ENCODE measurements at regions not wholly inside any gene's neighbourhood (a gene's known extent, or its start where the extent isn't known, plus 50 kb on each side); places are given as distances from the start of the nearest gene placed in this dataset.
"Not testable (repeated sequence)": the region's sequence is repeated elsewhere in the genome, so short reads cannot be mapped to it uniquely, and the experiment has no call there.

- ATAC-seq (ENCODE audit: poor library complexity) (no peak), DNase-seq (no peak)
- intact Hi-C loops (cut with DNase I): no loop called here
Observed at GRCh38 chr6:153373869-153374268, 242.8 kb upstream of the RGS17 start.

GRCh38 chr6:153368131-153368530, 237.0 kb upstream of the RGS17 start:
- intact Hi-C loops (cut with DNase I): no loop called here
- no peak for DNase-seq
- ATAC-seq (ENCODE audit: poor library complexity): no peak

- ATAC-seq (ENCODE audit: poor library complexity): no peak
- intact Hi-C loops (cut with DNase I): no loop called here
- DNase-seq: no peak
Observed at GRCh38 chr6:153367021-153367420, 235.9 kb upstream of the RGS17 start.

GRCh38 chr6:153357391-153357790, 226.3 kb upstream of the RGS17 start:
- ATAC-seq (ENCODE audit: poor library complexity) (no peak), DNase-seq (no peak)
- intact Hi-C loops (cut with DNase I): no loop called here

GRCh38 chr6:153340568-153340967, 209.5 kb upstream of the RGS17 start:
- no peak for DNase-seq
- no peak for ATAC-seq (ENCODE audit: poor library complexity)
- intact Hi-C loops (cut with DNase I): no loop called here

GRCh38 chr6:153334121-153334520, 203.0 kb upstream of the RGS17 start:
- ATAC-seq (ENCODE audit: poor library complexity): no peak
- no peak for DNase-seq
- intact Hi-C loops (cut with DNase I): no loop called here

GRCh38 chr6:153331221-153331620, 200.1 kb upstream of the RGS17 start:
- ATAC-seq (ENCODE audit: poor library complexity); intact Hi-C loops (cut with DNase I): not testable (repeated sequence)

GRCh38 chr6:153328194-153328593, 197.1 kb upstream of the RGS17 start:
- DNase-seq: no peak
- intact Hi-C loops (cut with DNase I): no loop called here
- ATAC-seq (ENCODE audit: poor library complexity): no peak

More at GRCh38 chr6:153331221-153331620, 200.1 kb upstream of the RGS17 start:
- not testable (repeated sequence) for DNase-seq

- intact Hi-C loops (cut with DNase I): no loop called here
- no peak for DNase-seq
- no peak for ATAC-seq (ENCODE audit: poor library complexity)
Observed at GRCh38 chr6:153325661-153326060, 194.6 kb upstream of the RGS17 start.

GRCh38 chr6:153312634-153313033, 181.6 kb upstream of the RGS17 start:
- intact Hi-C loops (cut with DNase I): no loop called here
- ATAC-seq (ENCODE audit: poor library complexity) (no peak), DNase-seq (peak; percentile 49)

- intact Hi-C loops (cut with DNase I): no loop called here
- ATAC-seq (ENCODE audit: poor library complexity) (no peak), DNase-seq (no peak)
Observed at GRCh38 chr6:153309651-153310050, 178.6 kb upstream of the RGS17 start.

GRCh38 chr6:153302133-153302532, 171.1 kb upstream of the RGS17 start:
- intact Hi-C loops (cut with DNase I): no loop called here
- DNase-seq (no peak), ATAC-seq (ENCODE audit: poor library complexity) (no peak)

- intact Hi-C loops (cut with DNase I): no loop called here
- no peak for ATAC-seq (ENCODE audit: poor library complexity)
- DNase-seq: no peak
Observed at GRCh38 chr6:153301602-153302001, 170.5 kb upstream of the RGS17 start.

GRCh38 chr6:153282456-153282855, 151.4 kb upstream of the RGS17 start:
- DNase-seq; intact Hi-C loops (cut with DNase I); ATAC-seq (ENCODE audit: poor library complexity): not testable (repeated sequence)

GRCh38 chr6:153275997-153276396, 144.9 kb upstream of the RGS17 start:
- DNase-seq (no peak), ATAC-seq (ENCODE audit: poor library complexity) (no peak)
- intact Hi-C loops (cut with DNase I): no loop called here

GRCh38 chr6:153272201-153272980, 141.3 kb upstream of the RGS17 start:
- DNase-seq (no peak), ATAC-seq (ENCODE audit: poor library complexity) (no peak)
- intact Hi-C loops (cut with DNase I): no loop called here

GRCh38 chr6:153263489-153263888, 132.4 kb upstream of the RGS17 start:
- intact Hi-C loops (cut with DNase I): no loop called here
- ATAC-seq (ENCODE audit: poor library complexity): no peak
- DNase-seq: no peak

- ATAC-seq (ENCODE audit: poor library complexity) (no peak), DNase-seq (no peak)
- intact Hi-C loops (cut with DNase I): no loop called here
Observed at GRCh38 chr6:153251326-153251725, 120.2 kb upstream of the RGS17 start.

GRCh38 chr6:153237670-153238069, 106.6 kb upstream of the RGS17 start:
- ATAC-seq (ENCODE audit: poor library complexity) (no peak), DNase-seq (no peak)
- intact Hi-C loops (cut with DNase I): no loop called here

GRCh38 chr6:153231048-153231646, 100.1 kb upstream of the RGS17 start:
- DNase-seq (peak; percentile 53), ATAC-seq (ENCODE audit: poor library complexity) (no peak)
- intact Hi-C loops (cut with DNase I): no loop called here
